ENCODE measurements at regions not wholly inside any gene's neighbourhood (a gene's known extent, or its start where the extent isn't known, plus 50 kb on each side); places are given as distances from the start of the nearest gene placed in this dataset.
"Not testable (repeated sequence)": the region's sequence is repeated elsewhere in the genome, so short reads cannot be mapped to it uniquely, and the experiment has no call there.

GRCh38 chr2:111444516-111444915 lies 323.8 kb downstream of the BCL2L11 start:
- DNase-seq = not testable (repeated sequence)

GRCh38 chr2:111445191-111445929 lies 324.6 kb downstream of the BCL2L11 start:
- DNase-seq = not testable (repeated sequence)

- not testable (repeated sequence) for DNase-seq
Observed at GRCh38 chr2:111445941-111446340, 325.2 kb downstream of the BCL2L11 start.

GRCh38 chr2:111447482-111447881 lies 326.8 kb downstream of the BCL2L11 start:
- not testable (repeated sequence) for DNase-seq

GRCh38 chr2:111448796-111449195 lies 328.1 kb downstream of the BCL2L11 start:
- DNase-seq = not testable (repeated sequence)

- DNase-seq = not testable (repeated sequence)
Observed at GRCh38 chr2:111450526-111450925, 329.8 kb downstream of the BCL2L11 start.

- DNase-seq = not testable (repeated sequence)
Observed at GRCh38 chr2:111451692-111452199, 331.0 kb downstream of the BCL2L11 start.

- not testable (repeated sequence) for DNase-seq
Observed at GRCh38 chr2:111452208-111452607, 331.5 kb downstream of the BCL2L11 start.

GRCh38 chr2:111453308-111453707 lies 332.6 kb downstream of the BCL2L11 start:
- not testable (repeated sequence) for DNase-seq

- not testable (repeated sequence) for DNase-seq
Observed at GRCh38 chr2:111453816-111454215, 333.1 kb downstream of the BCL2L11 start.

- not testable (repeated sequence) for DNase-seq
Observed at GRCh38 chr2:111454404-111454803, 333.7 kb downstream of the BCL2L11 start.

- DNase-seq = not testable (repeated sequence)
Observed at GRCh38 chr2:111455016-111456015, 334.6 kb downstream of the BCL2L11 start.

- not testable (repeated sequence) for DNase-seq
Observed at GRCh38 chr2:111457191-111457590, 336.5 kb downstream of the BCL2L11 start.

- DNase-seq = not testable (repeated sequence)
Observed at GRCh38 chr2:111460901-111461300, 340.2 kb downstream of the BCL2L11 start.

- DNase-seq = not testable (repeated sequence)
Observed at GRCh38 chr2:111461831-111462230, 341.1 kb downstream of the BCL2L11 start.

GRCh38 chr2:111462572-111462971 lies 341.9 kb downstream of the BCL2L11 start:
- DNase-seq = not testable (repeated sequence)

GRCh38 chr2:111463238-111463848 lies 342.6 kb downstream of the BCL2L11 start:
- DNase-seq = not testable (repeated sequence)

GRCh38 chr2:111463956-111464355 lies 343.2 kb downstream of the BCL2L11 start:
- DNase-seq = not testable (repeated sequence)

GRCh38 chr2:111464367-111464766 lies 343.7 kb downstream of the BCL2L11 start:
- not testable (repeated sequence) for DNase-seq

- DNase-seq = not testable (repeated sequence)
Observed at GRCh38 chr2:111465521-111465920, 344.8 kb downstream of the BCL2L11 start.

- DNase-seq = not testable (repeated sequence)
Observed at GRCh38 chr2:111466744-111467143, 346.0 kb downstream of the BCL2L11 start.
